AG08395 (cell line): ENCODE measurements at regions not wholly inside any gene's neighbourhood (a gene's known extent, or its start where the extent isn't known, plus 50 kb on each side); places are given as distances from the start of the nearest gene placed in this dataset.
"Not testable (repeated sequence)": the region's sequence is repeated elsewhere in the genome, so short reads cannot be mapped to it uniquely, and the experiment has no call there.

Experiments
- DNase-seq: peaks from one replicate; pipeline ENCODE4 v3.0.0; 2012; ENCODE audit warnings: mixed read lengths, low spot score

DNA sequence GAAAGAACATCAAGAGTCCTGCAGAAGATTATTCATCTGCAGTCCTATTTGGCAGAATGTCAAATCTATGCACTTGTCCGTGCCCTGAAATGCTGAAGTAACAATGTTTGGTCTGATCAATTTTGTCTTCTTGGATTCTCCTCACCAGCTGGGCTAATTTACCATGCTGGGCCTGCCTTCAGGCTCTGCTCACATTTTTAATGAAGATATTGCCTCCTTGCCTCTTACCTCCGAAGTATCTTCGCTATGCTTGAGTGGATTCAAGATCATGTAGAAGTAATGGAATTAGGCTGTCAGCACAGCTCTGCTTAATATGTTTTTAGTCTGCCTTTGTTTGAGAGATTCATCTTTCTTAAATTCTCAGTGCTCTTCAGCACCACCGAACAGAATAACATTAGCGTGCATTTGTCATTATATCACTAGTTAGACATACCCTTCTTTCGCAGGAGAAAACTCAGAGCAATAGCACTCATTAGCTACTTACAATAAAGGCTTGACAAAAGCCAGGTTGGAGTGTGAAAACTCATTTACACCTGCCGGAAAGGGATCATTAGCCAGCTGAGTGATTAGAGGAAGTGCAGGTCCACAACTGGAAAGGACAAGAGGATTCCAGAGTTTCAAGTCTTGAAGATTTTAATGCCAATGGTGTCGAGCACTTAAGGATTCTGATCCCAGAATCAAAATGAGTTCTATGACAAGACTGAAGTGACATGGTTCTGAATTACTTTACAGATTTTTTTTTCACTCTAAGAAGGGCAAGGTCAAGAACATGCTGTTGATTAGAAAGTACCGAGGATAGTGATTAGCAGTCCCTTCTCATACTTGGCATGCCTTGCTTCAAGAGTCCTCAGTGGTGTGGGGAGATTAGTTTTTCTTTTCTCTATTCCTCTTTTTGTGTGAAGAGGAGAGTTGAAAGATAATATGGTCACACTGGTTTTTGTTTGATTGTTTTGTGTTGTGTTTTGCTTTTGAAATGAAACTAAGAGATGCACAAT is 405.6 kb upstream of the TOM1L1 start:
- DNase-seq = no peak

DNA sequence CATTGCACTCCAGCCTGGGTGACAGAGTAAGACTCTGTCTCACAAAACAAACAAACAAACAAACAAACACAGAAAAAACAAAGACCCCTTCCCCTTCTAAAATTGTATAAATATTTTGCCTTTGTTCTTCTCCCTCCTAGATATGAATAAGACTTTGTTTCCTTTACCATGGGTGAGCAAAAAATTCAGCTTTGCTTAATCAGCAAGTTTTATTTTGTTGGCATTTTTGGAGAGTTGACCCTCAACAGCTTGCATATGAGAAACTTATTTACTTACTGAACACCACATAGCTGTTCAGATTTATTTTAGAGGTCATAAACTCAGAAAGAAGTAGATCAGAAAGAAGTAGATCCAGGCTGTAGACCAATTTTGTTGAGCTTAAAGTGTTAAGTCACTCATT is 395.2 kb upstream of the TOM1L1 start:
- no peak for DNase-seq

DNA sequence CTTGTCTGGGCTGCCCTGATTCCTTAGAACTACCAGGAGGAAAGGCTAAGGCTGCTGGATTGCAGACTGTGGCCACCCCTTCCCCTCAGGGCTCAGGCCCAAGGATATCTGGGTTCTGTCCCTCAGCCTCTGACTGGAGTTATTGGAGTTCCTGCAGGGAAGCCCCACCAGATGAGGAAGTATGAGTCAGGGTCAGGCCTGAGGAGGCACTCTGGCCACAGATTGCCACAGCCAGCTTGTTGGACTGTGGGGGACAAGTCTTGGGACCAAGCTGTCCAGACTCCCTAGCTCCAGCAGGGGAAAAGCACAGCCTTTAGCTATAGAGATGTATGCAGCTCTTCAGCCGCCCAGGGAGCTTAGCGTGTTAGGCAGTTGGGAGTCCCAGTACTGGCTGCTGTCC is 381.9 kb upstream of the TOM1L1 start:
- no peak for DNase-seq

DNA sequence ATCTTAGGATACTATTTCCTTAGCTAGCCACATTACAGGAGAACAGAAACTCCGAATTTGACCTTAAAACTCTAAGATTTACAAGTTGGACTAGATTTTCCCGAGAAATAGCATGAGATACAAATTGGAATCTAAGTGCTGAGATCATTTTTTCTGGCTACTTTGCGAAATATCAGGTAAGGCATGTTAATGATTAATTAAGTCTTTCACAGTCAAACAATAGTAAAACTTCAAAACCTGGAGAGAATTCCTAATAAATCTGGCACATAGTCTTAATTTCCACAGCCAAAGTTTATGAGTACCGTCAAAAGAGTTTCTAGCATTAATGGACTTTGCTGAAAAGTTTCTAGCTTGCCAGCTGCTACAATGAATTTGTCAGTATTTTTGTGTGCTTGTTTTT is 379.5 kb upstream of the TOM1L1 start:
- no peak for DNase-seq

DNA sequence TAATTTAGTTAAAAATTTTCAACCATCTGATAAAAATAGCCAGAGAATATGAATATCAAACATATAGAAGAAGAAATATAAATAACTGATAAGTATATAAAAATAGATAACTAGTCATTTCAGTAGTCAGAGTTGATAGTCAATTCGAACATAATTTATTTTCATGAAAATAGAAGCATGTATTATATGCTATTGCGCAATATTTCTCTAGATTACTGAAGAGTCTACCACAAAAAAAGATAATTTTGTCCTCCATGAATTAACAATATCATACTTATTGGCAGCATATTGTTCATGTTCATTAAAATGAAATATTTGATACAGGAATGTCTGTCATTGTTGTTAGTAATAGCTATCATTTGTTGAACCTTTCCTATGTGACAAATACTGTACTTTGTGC is 376.2 kb upstream of the TOM1L1 start:
- no peak for DNase-seq

DNA sequence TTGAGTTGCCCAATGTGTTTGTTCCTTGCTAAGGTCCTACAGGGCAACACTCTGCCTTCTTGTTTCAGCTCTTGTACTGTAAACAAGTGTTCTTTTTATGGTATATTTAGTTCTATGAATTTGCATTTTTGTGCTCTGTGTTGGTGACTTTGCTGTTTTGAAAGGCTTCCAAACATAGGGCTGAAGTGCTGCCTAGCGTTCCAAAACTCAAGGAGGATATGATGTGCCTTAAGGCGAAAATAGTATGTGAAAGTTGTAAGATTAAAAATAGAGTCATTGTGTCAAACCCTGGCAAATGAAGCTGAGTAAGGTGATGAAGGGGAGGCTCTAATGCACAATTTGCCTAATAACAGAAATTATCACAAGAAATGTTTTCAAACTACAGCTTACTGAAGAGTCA is 372.7 kb upstream of the TOM1L1 start:
- no peak for DNase-seq

DNA sequence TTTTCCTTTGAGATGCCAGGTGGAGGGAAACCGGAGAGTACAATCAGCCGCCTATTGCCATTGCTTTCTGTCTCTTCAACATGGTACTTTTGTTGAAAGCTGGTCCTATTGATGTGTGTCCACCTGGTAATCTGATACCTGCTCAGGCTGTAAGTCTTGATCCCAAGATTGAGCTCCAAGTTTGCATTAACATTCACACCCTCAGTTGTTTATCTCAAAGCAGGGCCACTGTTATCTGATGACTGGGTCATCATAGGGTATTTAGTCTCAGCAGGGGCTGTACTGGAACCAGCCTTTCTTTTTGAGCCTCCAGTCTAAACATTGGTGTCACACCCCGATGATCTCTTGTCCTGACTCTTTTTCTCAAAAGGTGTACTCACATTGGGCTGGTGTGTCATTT is 370.3 kb upstream of the TOM1L1 start:
- no peak for DNase-seq

DNA sequence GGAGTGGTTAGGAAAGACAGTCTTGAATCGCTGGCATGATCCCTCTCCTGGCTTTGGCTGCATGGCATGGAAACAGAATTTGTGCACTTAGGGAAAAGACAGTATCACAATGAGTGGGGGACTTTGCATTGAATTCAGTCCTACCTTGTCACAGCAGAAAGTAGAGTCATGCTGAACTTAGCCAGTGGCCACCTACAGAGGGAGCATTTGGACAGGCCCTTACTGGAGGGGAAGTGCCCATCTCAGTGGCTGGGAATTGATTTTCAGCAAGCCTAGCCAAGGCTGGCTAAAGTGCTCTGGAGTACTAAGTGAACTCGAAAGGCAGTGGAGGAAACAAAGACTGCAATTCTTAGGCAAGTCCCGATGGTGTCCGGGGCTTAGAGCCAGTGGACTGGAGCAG is 364.3 kb upstream of the TOM1L1 start:
- DNase-seq = no peak

DNA sequence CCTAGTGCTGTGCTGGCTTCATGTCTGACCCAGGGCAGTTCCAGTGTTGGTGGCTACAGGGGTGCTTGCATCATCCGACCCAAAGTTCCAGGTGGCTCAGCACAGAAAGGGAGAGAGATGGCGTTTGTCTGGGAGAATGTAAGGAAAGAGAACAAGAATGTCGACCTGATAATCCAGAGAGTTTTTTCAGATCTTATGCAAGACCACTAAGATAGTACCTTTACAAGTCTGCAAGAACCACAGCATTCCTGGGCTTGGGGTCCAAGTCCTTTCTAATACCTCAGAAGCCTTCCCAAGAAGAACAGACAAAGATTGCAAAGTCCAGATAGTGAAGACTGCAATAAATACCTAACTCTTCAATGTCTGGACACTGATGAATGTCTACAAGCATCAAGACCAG is 363.0 kb upstream of the TOM1L1 start:
- no peak for DNase-seq

DNA sequence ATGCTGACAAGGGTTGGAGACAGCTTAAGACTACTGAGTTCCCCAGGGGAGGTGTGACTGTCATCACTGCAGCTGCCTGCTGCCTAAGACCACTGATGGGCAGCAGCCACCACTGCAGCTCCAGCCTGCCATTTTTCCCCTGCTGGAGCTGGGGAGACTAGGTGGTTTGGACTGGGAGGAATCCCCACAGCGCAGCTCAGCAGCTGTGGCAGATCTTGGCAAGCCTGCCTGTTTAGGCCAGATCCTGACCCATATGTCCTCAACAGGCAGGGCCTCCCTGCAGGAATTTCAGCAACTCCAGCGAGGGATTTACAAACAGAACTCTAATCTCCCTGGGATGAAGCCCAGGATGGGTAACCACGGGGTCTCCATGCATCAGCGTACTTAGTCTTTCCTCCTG is 356.4 kb upstream of the TOM1L1 start:
- no peak for DNase-seq

DNA sequence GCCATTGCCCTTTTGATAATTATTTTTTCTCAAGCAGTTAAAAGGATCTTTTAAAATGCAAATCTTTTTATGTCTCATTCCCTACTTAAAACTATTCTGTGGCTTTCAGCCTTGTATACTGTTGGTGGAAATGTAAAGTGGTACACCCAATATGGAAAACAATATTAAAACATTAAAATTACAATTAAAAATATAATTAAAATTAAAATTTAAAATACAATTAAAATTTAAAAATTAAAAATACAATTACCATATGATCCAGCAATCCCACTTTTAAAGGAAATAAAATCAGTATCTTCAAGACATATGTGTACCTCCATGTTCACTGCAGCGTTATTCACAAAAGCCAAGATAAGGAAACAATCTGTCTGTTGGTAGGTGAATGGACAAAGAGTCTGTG is 340.8 kb upstream of the TOM1L1 start:
- no peak for DNase-seq

DNA sequence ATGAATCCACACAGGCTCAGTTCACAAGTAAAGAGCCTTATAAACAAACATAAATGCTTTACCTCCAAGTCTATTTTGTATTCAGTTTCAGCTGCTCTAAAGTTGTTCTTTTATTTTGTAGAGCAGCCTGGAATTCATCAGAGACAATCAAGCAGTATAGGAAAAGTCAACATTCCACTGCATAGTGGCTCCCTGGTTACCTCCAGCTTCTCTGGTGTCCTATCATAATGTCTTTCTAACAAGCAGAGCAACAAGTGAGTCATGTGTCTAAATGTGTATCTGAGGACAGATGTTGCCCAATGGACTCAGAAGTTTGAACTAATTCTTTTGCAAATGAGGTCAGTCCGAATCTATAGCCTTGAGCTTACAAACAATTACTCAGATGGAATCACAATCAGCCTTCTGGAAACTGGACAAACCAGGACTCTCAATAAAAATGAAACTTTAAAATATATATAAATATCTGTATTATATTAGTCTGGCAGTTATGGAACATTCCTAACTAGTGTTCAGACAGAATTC is 292.0 kb upstream of the TOM1L1 start:
- no peak for DNase-seq

DNA sequence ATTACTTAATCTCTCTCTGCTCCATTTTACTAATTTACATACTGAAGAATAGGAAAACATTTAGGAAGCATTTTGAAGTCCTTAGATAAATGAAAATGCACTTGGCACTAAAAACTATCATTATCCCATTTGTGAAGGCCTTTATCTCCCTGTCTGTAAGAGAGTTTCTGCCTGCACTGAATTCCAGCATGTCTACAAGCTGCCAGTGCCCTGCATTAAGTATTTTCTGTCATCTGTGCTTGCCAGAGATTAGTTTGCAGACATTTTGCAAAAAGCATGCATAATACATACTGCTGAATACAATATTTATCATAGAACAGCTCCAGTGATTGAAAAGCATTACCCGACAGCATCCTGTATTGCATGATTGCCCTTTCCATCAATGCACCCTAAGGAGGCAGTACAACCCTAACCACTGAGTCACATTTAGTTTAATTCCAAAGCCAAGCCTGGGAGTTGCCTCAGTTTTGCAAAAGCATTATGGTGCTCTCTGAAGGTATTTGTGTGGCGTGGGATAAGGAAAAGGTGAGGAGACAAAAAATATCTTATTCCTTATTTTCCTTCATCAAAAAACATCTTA is 280.2 kb upstream of the TOM1L1 start:
- no peak for DNase-seq

DNA sequence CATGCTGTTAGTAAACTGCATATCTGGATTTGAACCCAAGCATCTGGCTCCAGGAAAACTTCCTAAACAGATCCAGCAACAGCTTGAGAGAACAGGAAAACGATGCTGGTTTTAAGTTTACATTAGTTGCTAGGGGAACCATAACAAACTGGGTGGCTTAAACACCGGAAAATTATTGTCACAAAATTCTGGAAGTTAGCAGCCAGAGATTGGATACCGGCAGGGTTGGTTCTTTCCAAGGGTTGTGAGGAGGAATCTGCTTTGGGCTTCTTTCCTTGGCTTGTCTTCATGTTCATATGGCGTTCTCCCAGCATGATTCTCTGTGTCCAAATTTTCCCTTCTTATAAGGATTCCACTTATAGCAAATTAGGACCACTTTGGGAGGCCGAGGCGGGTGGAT is 276.9 kb upstream of the TOM1L1 start:
- DNase-seq = no peak

DNA sequence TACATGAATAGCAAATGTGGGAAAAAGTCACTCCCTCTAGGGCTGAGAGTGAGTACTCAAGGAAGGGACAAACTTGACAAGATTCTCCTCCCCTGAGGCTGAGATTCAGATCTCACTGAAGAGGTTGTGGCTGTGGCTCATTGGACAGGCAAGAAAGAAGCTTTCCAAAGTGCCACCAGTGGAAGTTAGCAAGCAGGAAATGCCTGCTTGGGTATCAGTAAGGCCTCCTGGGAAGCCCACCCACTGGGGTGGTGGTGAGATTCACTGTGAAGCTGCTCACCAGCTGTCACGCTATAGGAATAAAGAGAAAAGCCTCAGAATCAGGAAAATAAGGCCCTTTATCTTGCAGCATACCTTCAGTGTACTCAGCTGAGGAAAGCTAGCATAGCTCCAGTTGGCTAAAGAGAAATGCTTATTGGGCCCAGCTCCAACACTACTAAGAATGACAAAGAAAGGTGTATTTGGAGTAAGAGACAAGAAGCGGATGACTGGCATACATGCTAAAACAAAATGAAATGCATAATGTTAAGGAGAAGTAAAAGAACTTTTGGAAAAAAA is 274.4 kb upstream of the TOM1L1 start:
- no peak for DNase-seq

DNA sequence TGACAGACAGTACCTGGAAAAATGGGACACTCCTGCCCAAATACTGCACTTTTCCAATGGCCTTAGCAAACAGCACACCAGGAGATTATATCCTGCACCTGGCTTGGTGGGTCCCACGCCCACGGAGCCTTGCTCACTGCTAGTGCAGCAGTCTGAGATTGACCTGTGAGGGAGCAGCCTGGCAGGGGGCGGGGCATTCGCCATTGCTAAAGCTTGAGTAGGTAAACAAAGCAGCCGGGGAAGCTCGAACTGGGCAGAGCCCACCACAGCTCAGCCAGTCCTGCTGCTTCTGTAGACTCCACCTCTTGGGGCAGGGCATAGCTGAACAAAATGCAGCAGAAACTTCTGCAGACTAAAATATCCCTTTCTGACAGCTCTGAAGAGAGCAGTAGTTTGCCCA is 261.2 kb upstream of the TOM1L1 start:
- DNase-seq = not testable (repeated sequence)

DNA sequence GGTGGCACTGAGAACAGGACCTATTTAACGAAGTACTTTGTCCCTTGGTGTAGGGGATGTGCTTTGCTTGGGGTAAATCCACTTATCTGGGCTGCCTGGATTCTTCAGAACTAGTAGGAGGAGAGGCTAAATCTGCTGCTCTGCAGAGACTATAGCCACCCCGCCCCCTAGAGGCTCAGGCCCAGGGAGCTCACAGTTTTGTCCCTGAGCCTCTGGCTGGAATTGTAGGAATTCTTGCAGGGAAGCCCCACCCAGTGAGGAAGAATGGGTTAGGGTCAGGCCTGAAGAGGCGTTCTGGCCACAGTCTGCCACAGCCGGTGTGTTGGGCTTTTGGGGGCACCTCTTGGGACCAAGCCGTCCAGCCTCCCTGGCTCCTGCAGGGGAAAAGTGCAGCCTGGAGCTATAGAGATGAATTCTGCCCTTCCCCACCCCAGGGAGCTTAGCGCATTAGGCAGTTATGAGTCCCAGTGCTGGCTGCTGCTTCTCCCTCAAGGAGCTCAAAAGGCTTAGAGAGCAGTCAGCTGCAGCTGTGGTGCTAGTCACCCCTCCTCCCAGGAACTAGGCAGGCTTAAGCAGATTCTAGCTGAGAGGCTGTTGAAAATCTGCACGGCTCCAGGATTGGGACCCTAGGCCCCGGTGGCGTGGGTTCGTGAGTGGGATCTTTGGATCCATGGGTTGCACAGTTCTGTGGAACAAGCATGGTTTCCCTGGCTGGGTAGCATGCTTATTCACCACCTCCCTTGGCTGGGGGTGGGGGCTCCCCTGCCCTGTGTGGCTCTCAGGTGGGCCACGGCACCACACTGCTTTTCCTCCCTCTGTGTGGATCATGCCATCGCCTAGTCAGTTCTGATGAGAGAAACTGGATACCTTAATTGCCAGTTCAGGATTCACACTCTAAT is 237.4 kb upstream of the TOM1L1 start:
- DNase-seq = no peak

DNA sequence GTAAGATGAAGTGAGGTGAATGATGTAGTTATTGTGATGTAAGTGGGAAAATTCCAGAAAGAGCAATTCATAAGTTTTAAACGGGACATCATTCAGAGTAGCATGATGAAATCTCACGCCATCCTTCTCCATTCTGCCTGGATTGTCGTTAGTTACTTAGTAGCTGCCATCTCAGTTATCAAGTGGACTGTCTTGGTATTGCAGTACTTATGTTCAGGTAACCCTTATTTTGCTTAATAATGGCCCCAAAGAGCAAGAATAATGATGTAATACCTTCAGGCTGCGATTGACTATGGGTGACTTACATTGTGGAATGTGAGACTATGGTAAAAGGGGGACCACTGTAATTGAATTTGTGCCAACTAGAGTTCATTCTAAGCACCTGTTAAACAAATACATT is 234.1 kb upstream of the TOM1L1 start:
- DNase-seq = no peak

DNA sequence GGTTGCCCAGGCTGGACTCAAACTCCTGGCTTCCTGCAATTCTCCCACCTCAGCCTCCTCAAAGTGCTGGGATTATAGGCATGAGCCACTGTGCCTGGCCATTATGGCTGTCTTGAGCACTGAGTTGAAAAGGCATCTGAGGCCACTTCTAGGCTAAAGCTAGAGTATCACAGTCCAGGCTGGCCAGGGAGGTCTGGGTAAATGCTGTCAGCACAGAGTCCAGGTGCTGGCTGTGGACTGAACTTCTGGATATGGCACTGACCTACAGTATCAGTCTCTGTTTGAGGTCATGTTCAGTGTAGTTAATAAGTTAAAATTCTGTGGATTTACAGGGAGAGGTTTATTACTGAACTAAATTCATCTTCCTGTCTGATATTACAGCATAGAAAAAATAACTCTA is 222.5 kb upstream of the TOM1L1 start:
- DNase-seq = no peak

DNA sequence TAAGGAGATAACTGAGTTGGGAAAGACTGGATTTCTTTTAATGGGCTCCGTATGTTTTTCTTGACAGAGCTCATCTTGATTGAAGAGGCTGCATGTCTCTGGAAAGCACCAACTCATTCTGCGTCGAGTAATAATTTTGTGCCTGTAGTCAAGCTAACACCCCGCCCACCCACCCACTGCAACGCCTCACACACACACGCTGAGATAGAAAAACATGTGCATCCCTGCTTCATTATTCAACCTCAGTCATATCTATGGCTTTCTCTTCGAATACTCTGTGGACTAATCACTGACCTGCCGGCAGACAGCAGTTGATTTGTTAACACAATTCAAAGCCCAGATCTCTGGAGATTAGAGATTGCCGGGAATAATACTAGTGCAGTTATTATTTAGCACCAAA is 220.2 kb upstream of the TOM1L1 start:
- DNase-seq = no peak

DNA sequence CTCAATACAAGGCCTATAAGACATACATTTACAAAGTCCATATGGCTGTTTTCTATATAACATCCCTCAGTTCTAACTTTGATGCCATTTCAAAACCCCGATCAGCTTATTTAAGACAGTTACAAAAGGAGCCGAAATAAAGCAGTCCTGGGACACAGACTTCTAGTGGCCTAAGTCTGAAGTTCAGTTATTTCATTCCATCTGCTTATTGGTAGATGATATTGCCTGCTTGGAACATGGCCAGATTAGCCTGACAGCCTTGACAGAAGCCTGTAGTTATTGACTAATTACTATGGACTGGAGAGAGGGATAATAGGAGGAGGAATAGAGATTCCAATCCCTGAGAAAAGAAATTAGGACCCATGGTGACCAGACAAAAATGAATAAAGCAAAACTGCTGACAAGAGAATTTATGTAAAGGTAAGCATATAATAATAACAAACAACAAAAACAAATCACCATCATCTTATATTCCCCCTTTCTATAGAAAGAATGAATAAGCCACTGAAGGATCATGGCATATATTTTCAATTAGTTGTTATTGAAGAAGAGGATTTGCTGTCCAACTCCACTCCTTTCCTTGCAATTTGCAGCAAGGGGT is 206.3 kb upstream of the TOM1L1 start:
- no peak for DNase-seq

DNA sequence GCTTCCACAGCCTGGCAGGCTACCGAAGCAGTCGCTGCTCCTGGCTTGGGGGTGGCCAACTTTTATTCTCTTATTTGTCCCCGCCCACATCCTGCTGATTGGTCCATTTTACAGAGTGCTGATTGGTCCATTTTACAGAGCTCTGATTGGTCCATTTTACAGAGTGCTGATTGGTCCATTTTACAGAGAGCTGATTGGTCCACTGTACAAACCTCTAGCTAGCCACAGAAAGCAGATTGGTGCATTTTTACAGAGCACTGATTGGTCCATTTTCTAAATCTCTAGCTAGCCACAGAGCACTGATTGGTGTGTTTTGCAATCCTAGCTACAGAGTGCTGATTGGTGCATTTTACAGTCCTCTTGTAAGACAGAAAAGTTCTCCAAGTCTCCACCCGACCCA is 187.9 kb upstream of the TOM1L1 start:
- not testable (repeated sequence) for DNase-seq
